ENCODE measurements at regions not wholly inside any gene's neighbourhood (a gene's known extent, or its start where the extent isn't known, plus 50 kb on each side); places are given as distances from the start of the nearest gene placed in this dataset.

GRCh38 chr11:129595038-129595962 lies 219.7 kb downstream of the BARX2 start:
- Histone ChIP-seq H3K27ac (no peak overlapping the region), H3K4me3 (no peak overlapping the region), H3K9me3 (no peaks in the 10 kb centered on the region), H3K4me1 (no peaks in the 10 kb centered on the region), H3K27me3 (peaks cover 8% of the 10 kb centered on the region), H3K36me3 (no peaks in the 10 kb centered on the region)
- TF ChIP-seq EP300 (IDR thresholded peaks at IDR 0.05) (no peak), CTCF (IDR thresholded peaks at IDR 0.05) (no peak), POLR2A (IDR thresholded peaks at IDR 0.05) (no peak), POLR2AphosphoS5 (IDR thresholded peaks at IDR 0.05) (no peak)
- ATAC-seq = no peak
- 31 to 58% methylated on average over 4 to 6 of the region's 9 CpGs for WGBS, 2 donors (ENCODE audit: low coverage in 1 of 2)

- no peak for ATAC-seq
- TF ChIP-seq POLR2A (IDR thresholded peaks at IDR 0.05) (no peak), POLR2AphosphoS5 (IDR thresholded peaks at IDR 0.05) (no peak), CTCF (IDR thresholded peaks at IDR 0.05) (no peak), EP300 (IDR thresholded peaks at IDR 0.05) (no peak)
Measured at GRCh38 chr11:129596351-129596750, 219.3 kb upstream of the TMEM45B start.

GRCh38 chr11:129598378-129598777 lies 217.3 kb upstream of the TMEM45B start:
- Histone ChIP-seq H3K36me3 (no peaks in the 10 kb centered on the region), H3K27ac (no peak overlapping the region), H3K4me1 (no peaks in the 10 kb centered on the region), H3K9me3 (no peaks in the 10 kb centered on the region), H3K27me3 (peaks cover 7% of the 10 kb centered on the region), H3K4me3 (no peak overlapping the region)
- WGBS, 2 donors (ENCODE audit: low coverage in 1 of 2) = no CpG with 5 or more reads among the region's 3 CpGs
- TF ChIP-seq POLR2AphosphoS5 (IDR thresholded peaks at IDR 0.05) = no peak
- TF ChIP-seq CTCF (IDR thresholded peaks at IDR 0.05) = no peak
- TF ChIP-seq POLR2A (IDR thresholded peaks at IDR 0.05) = no peak
- no peak for TF ChIP-seq EP300 (IDR thresholded peaks at IDR 0.05)
- ATAC-seq = no peak

More at GRCh38 chr11:129596351-129596750, 219.3 kb upstream of the TMEM45B start:
- Histone ChIP-seq H3K27ac (no peak overlapping the region), H3K9me3 (no peaks in the 10 kb centered on the region), H3K27me3 (peaks cover 7% of the 10 kb centered on the region), H3K36me3 (no peaks in the 10 kb centered on the region), H3K4me1 (no peaks in the 10 kb centered on the region), H3K4me3 (no peak overlapping the region)
- WGBS, 2 donors (ENCODE audit: low coverage in 1 of 2) = 74 to 80% methylated on average over 1 to 4 of the region's 4 CpGs

- Histone ChIP-seq H3K9me3 (no peaks in the 10 kb centered on the region), H3K36me3 (no peaks in the 10 kb centered on the region), H3K27ac (no peak overlapping the region), H3K4me1 (no peaks in the 10 kb centered on the region), H3K27me3 (no peaks in the 10 kb centered on the region), H3K4me3 (no peak overlapping the region)
- TF ChIP-seq POLR2AphosphoS5 (IDR thresholded peaks at IDR 0.05) (no peak), CTCF (IDR thresholded peaks at IDR 0.05) (no peak), EP300 (IDR thresholded peaks at IDR 0.05) (no peak), POLR2A (IDR thresholded peaks at IDR 0.05) (no peak)
- ATAC-seq = no peak
Measured at GRCh38 chr11:129605815-129606214, 209.8 kb upstream of the TMEM45B start.

DNA sequence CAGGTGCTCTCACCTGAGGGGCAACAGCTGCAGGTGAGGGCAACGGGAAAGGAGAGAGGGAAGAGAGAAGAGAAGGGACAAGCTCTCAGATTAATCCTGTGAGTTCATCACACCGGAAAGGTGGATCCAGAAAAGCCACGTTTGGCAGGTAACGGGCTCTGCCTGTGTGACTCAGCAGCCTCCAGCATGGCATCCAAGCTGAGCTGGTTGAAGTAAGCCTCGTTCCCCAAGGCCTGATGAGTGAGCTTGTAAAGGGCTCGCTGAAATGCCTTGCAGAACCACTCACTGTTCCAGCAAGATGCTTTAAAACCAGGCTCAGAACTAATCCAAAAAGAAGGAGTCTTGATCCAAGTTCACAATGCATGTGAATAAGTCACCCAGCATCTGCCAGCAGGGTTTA lies 206.9 kb upstream of the TMEM45B start:
- no peak overlapping the region for H3K4me3 ChIP-seq
- H3K27ac ChIP-seq = no peak overlapping the region
- no peaks in the 10 kb centered on the region for H3K36me3 ChIP-seq
- no peaks in the 10 kb centered on the region for H3K27me3 ChIP-seq
- H3K4me1 ChIP-seq = no peaks in the 10 kb centered on the region
- H3K9me3 ChIP-seq = no peaks in the 10 kb centered on the region
- ATAC-seq = no peak
- WGBS, 2 donors (ENCODE audit: low coverage in 1 of 2) = 50 to 80% methylated on average over 1 to 5 of the region's 6 CpGs
- TF ChIP-seq CTCF (IDR thresholded peaks at IDR 0.05) (no peak), EP300 (IDR thresholded peaks at IDR 0.05) (no peak), POLR2AphosphoS5 (IDR thresholded peaks at IDR 0.05) (no peak)
